SK-N-SH (cell line): ENCODE measurements at regions not wholly inside any gene's neighbourhood (a gene's known extent, or its start where the extent isn't known, plus 50 kb on each side); places are given as distances from the start of the nearest gene placed in this dataset.

Experiments used
- SIN3A ChIP-seq: IDR thresholded peaks from 2 replicates; pipeline ENCODE4 v1.6.1; 2012; ENCODE audit warnings: low read depth, mild to moderate bottlenecking, low read length, moderate library complexity, borderline replicate concordance
- TF ChIP-seq, protein P1 (sequence below): fragments of 200-600 bp; sonication (generic); IDR thresholded peaks from 2 replicates; pipeline ENCODE4 v1.6.1; 2017; ENCODE audit warnings: antibody characterized with exemption, mild to moderate bottlenecking, moderate library complexity

DNA sequence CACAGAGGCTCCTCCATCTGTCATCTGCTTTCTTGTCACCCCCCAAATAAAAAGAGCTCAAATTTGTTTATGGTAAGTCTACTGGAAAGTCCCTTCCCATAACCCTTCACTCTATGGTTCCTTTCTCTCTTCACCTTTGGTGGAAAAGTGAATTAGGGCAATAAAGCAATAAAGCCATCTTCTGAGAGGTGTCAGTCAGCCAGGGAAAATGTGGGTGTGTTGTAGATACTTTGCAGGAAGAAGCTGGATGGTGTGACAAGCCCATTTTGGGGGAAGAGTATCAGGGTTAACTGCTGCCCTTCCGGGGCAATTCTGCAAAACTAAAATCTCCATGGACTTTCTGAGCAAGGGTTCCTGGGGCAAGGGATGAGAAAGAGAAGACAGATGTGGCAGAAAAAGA is 197.9 kb downstream of the SH3BP4 start:
- TF ChIP-seq, protein P1, sequence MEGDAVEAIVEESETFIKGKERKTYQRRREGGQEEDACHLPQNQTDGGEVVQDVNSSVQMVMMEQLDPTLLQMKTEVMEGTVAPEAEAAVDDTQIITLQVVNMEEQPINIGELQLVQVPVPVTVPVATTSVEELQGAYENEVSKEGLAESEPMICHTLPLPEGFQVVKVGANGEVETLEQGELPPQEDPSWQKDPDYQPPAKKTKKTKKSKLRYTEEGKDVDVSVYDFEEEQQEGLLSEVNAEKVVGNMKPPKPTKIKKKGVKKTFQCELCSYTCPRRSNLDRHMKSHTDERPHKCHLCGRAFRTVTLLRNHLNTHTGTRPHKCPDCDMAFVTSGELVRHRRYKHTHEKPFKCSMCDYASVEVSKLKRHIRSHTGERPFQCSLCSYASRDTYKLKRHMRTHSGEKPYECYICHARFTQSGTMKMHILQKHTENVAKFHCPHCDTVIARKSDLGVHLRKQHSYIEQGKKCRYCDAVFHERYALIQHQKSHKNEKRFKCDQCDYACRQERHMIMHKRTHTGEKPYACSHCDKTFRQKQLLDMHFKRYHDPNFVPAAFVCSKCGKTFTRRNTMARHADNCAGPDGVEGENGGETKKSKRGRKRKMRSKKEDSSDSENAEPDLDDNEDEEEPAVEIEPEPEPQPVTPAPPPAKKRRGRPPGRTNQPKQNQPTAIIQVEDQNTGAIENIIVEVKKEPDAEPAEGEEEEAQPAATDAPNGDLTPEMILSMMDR: no peak
- no peak for TF ChIP-seq SIN3A
